RWPE2 (cell line): ENCODE measurements at regions not wholly inside any gene's neighbourhood (a gene's known extent, or its start where the extent isn't known, plus 50 kb on each side); places are given as distances from the start of the nearest gene placed in this dataset.

Source experiments
- ATAC-seq: fragments of 200-7000 bp; cut with Tn5 transposase; 3 replicates; pipeline ENCODE4 v1.9.1; 2021; ENCODE audit warnings: low read depth
- DNase-seq: peaks from one replicate; pipeline ENCODE4 v3.0.0-alpha.2; 2020; ENCODE audit warnings: low spot score
- H3K27ac ChIP-seq: fragments of 450-650 bp; 2 replicates; pipeline ENCODE4 v1.5.1; 2017; ENCODE audit warnings: mild to moderate bottlenecking; ENCODE audit not compliant: poor library complexity, severe bottlenecking
- H3K27me3 ChIP-seq: fragments of 250-450 bp; sonication (Bioruptor Pico); 2 replicates; pipeline ENCODE4 v1.5.1; 2021; ENCODE audit warnings: mild to moderate bottlenecking, moderate library complexity; ENCODE audit not compliant: insufficient read depth, poor library complexity, severe bottlenecking
- H3K36me3 ChIP-seq: fragments of 250-450 bp; sonication (Bioruptor Pico); 2 replicates; pipeline ENCODE4 v1.5.1; 2020; ENCODE audit warnings: low read depth, mild to moderate bottlenecking, moderate library complexity
- H3K4me1 ChIP-seq: fragments of 250-450 bp; sonication (Bioruptor Pico); 2 replicates; pipeline ENCODE4 v1.5.1; 2021; ENCODE audit warnings: mild to moderate bottlenecking, moderate library complexity; ENCODE audit not compliant: insufficient read depth, poor library complexity, severe bottlenecking
- H3K4me3 ChIP-seq: fragments of 250-450 bp; sonication (Bioruptor Pico); 2 replicates; pipeline ENCODE4 v1.5.1; 2021; ENCODE audit warnings: mild to moderate bottlenecking, moderate library complexity; ENCODE audit not compliant: severe bottlenecking
- H3K9me3 ChIP-seq: fragments of 250-450 bp; sonication (Bioruptor Pico); 2 replicates; pipeline ENCODE4 v1.5.1; 2021; ENCODE audit warnings: mild to moderate bottlenecking, moderate library complexity; ENCODE audit not compliant: severe bottlenecking
- CTCF ChIP-seq: fragments of 450-650 bp; IDR thresholded peaks from one replicate; pipeline ENCODE4 v1.5.1; 2017; ENCODE audit warnings: mild to moderate bottlenecking, moderate library complexity; ENCODE audit not compliant: poor library complexity, severe bottlenecking

GRCh38 chr1:67952071-67952470 lies 98.4 kb downstream of the DIRAS3 start:
- Histone ChIP-seq H3K9me3 (no peaks in the 10 kb centered on the region), H3K27me3 (no peaks in the 10 kb centered on the region), H3K4me1 (no peaks in the 10 kb centered on the region), H3K27ac (no peak overlapping the region), H3K4me3 (no peak overlapping the region), H3K36me3 (no peaks in the 10 kb centered on the region)
- ATAC-seq (no peak), DNase-seq (no peak)
- TF ChIP-seq CTCF = no peak

GRCh38 chr1:67951014-67951413 lies 99.4 kb downstream of the DIRAS3 start:
- Histone ChIP-seq H3K27me3 (no peaks in the 10 kb centered on the region), H3K9me3 (no peaks in the 10 kb centered on the region), H3K4me3 (no peak overlapping the region), H3K36me3 (no peaks in the 10 kb centered on the region), H3K27ac (no peak overlapping the region), H3K4me1 (no peaks in the 10 kb centered on the region)
- no peak for TF ChIP-seq CTCF
- DNase-seq (no peak), ATAC-seq (no peak)

- no peaks in the 10 kb centered on the region for H3K9me3 ChIP-seq
- peak; percentile 31; the same call in 1 of the 3 replicates for ATAC-seq
- H3K4me3 ChIP-seq = no peak overlapping the region
- H3K4me1 ChIP-seq = no peaks in the 10 kb centered on the region
- H3K27me3 ChIP-seq = no peaks in the 10 kb centered on the region
- TF ChIP-seq CTCF = no peak
- H3K27ac ChIP-seq = no peak overlapping the region
- no peaks in the 10 kb centered on the region for H3K36me3 ChIP-seq
- DNase-seq = no peak
Measured at GRCh38 chr1:67948151-67949080, 102.0 kb downstream of the DIRAS3 start.

- no peak for TF ChIP-seq CTCF
- no peak for ATAC-seq
- no peaks in the 10 kb centered on the region for H3K9me3 ChIP-seq
- no peak for DNase-seq
- no peaks in the 10 kb centered on the region for H3K4me1 ChIP-seq
- no peak overlapping the region for H3K27ac ChIP-seq
- no peak overlapping the region for H3K4me3 ChIP-seq
- no peaks in the 10 kb centered on the region for H3K36me3 ChIP-seq
- no peaks in the 10 kb centered on the region for H3K27me3 ChIP-seq
Measured at GRCh38 chr1:67947114-67947513, 103.3 kb downstream of the DIRAS3 start.

GRCh38 chr1:67945733-67946374 lies 104.6 kb downstream of the DIRAS3 start:
- Histone ChIP-seq H3K36me3 (no peaks in the 10 kb centered on the region), H3K27ac (no peak overlapping the region), H3K9me3 (no peaks in the 10 kb centered on the region), H3K4me1 (no peaks in the 10 kb centered on the region), H3K27me3 (no peaks in the 10 kb centered on the region), H3K4me3 (no peak overlapping the region)
- DNase-seq (no peak), ATAC-seq (no peak)
- no peak for TF ChIP-seq CTCF
